ENCODE measurements at regions not wholly inside any gene's neighbourhood (a gene's known extent, or its start where the extent isn't known, plus 50 kb on each side); places are given as distances from the start of the nearest gene placed in this dataset.

- no peak overlapping the region for H3K4me3 ChIP-seq (ENCODE audit: extremely low read depth in 1 of 4, insufficient read depth in 2 of 4, low read depth in 3 of 4, low read length in 4 of 4)
- ChIA-PET POLR2A (ENCODE audit: partially characterized antibody) (no interaction called here), CTCF (ENCODE audit: partially characterized antibody) (interaction anchor here (0.6 kb wide), 1 partner anchor 446 kb away, joined by 3 read pairs; no protein-coding TSS in a partner anchor)
- no peak overlapping the region for H2BK20ac ChIP-seq (ENCODE audit: low read length)
- no peak overlapping the region for H3K4ac ChIP-seq (replicated peaks; ENCODE audit: insufficient read length, low read depth, low read length)
- no peak overlapping the region for H3K14ac ChIP-seq (ENCODE audit: insufficient read length)
- H3K9me3 ChIP-seq (ENCODE audit: insufficient read depth in 2 of 2, low read depth in 1 of 2, low read length in 1 of 2) = peaks cover 27 to 30% of the 10 kb centered on the region in 2 experiments
- H2BK5ac ChIP-seq (ENCODE audit: low read depth, low read length) = no peak overlapping the region
- H2AFZ ChIP-seq (ENCODE audit: low read length) = no peak overlapping the region
- H2AK5ac ChIP-seq (ENCODE audit: low read depth, low read length) = no peak overlapping the region
- no peak for FAIRE-seq
- no peaks in the 10 kb centered on the region for H3K79me2 ChIP-seq (ENCODE audit: control insufficient read depth in 1 of 2, insufficient read depth in 2 of 2, low read length in 2 of 2)
- no peaks in the 10 kb centered on the region for H3K27me3 ChIP-seq (replicated peaks in 1 of 4; ENCODE audit: control insufficient read depth in 3 of 4, extremely low read depth in 1 of 4, insufficient read depth in 3 of 4, low read length in 3 of 4)
- H3K4me1 ChIP-seq (replicated peaks in 1 of 4; ENCODE audit: control insufficient read depth in 3 of 4, insufficient read depth in 4 of 4, low read length in 3 of 4) = no peaks in the 10 kb centered on the region
- H4K91ac ChIP-seq (replicated peaks; ENCODE audit: insufficient read length, low read length) = no peak overlapping the region
- no peak overlapping the region for H2BK12ac ChIP-seq (ENCODE audit: low read depth, low read length)
- H3K79me1 ChIP-seq (ENCODE audit: low read depth, low read length) = no peaks in the 10 kb centered on the region
- H3K23ac ChIP-seq (ENCODE audit: insufficient read length) = no peak overlapping the region
- no peak overlapping the region for H3K4me2 ChIP-seq (ENCODE audit: insufficient read depth in 1 of 2, low read depth in 2 of 2, low read length in 2 of 2)
- no peak overlapping the region for H4K5ac ChIP-seq (ENCODE audit: insufficient read length, low read depth, low read length)
- no peak for DNase-seq (ENCODE audit: low read depth in 1 of 2, low spot score in 2 of 2)
- no peak overlapping the region for H3K18ac ChIP-seq (ENCODE audit: extremely low read depth, low read length)
- no peak overlapping the region for H3K56ac ChIP-seq (replicated peaks; ENCODE audit: insufficient read length, low read depth, low read length)
- no peaks in the 10 kb centered on the region for H3K36me3 ChIP-seq (ENCODE audit: control insufficient read depth in 2 of 4, insufficient read depth in 4 of 4, low read length in 3 of 4)
- WGBS, 2 experiments (ENCODE audit: extremely low coverage in 1 of 2, insufficient coverage in 1 of 2, insufficient read length in 1 of 2, insufficient replicate concordance in 2 of 2, low coverage in 1 of 2, low lambda C conversion rate in 2 of 2, missing lambda C conversion rate in 1 of 2) = 100% methylated on average over 1 of the region's 1 CpG; no CpG with 5 or more reads in 1 of the 2 experiments
- no peak overlapping the region for H3K27ac ChIP-seq (ENCODE audit: low read depth, low read length)
- H2BK120ac ChIP-seq (replicated peaks; ENCODE audit: low read depth, low read length) = no peak overlapping the region
- no peaks in the 10 kb centered on the region for H3K23me2 ChIP-seq (ENCODE audit: low read depth, low read length)
- H4K20me1 ChIP-seq (replicated peaks in 1 of 2; ENCODE audit: control insufficient read depth in 1 of 2, insufficient read depth in 2 of 2, low read length in 2 of 2) = no peaks in the 10 kb centered on the region
- H2BK15ac ChIP-seq (ENCODE audit: low read length) = no peak overlapping the region
- TF ChIP-seq ATF2 (IDR thresholded peaks at IDR 0.05; ENCODE audit: low read length) = no peak
- TF ChIP-seq KDM4A (IDR thresholded peaks at IDR 0.05; ENCODE audit: low read depth, low read length, severe bottlenecking) = no peak
- TF ChIP-seq CBX8 (IDR thresholded peaks at IDR 0.05; ENCODE audit: borderline replicate concordance, low read depth, low read length) = no peak
- no peak for TF ChIP-seq RNF2 (IDR thresholded peaks at IDR 0.05; ENCODE audit: borderline replicate concordance, low read depth, low read length, missing control alignments, poor library complexity, severe bottlenecking)
- TF ChIP-seq CHD1 (IDR thresholded peaks at IDR 0.05; ENCODE audit: low read depth, low read length) = no peak
- TF ChIP-seq POLR2AphosphoS5 (IDR thresholded peaks at IDR 0.05; ENCODE audit: low read depth, low read length) = no peak
- TF ChIP-seq ASH2L (IDR thresholded peaks at IDR 0.05; ENCODE audit: low read length) = no peak
- TF ChIP-seq KDM5A (IDR thresholded peaks at IDR 0.05; ENCODE audit: low read length) = no peak
- TF ChIP-seq SIX5 (IDR thresholded peaks at IDR 0.05; ENCODE audit: low read depth, low read length) = no peak
- no peak for TF ChIP-seq RXRA (IDR thresholded peaks at IDR 0.05; ENCODE audit: insufficient read depth, low read depth, low read length)
- no peak for TF ChIP-seq CTBP2 (IDR thresholded peaks at IDR 0.05; ENCODE audit: borderline replicate concordance, insufficient read depth, insufficient read length, low read length)
- TF ChIP-seq PHF8 (conservative IDR thresholded peaks at IDR 0.05; ENCODE audit: low read depth, low read length) = no peak
- no peak overlapping the region for H3K9ac ChIP-seq (replicated peaks in 1 of 4; ENCODE audit: extremely low read depth in 1 of 4, low read depth in 3 of 4, low read length in 3 of 4)
- H4K8ac ChIP-seq (ENCODE audit: extremely low read depth, insufficient read depth, low read length) = no peak overlapping the region
These were observed 409.5 kb downstream of the ADRA2A start for GRCh38 chr10:111486346-111486745.

All from H1 (cell line).